Neural cell (in vitro differentiated cells): ENCODE measurements at regions not wholly inside any gene's neighbourhood (a gene's known extent, or its start where the extent isn't known, plus 50 kb on each side); places are given as distances from the start of the nearest gene placed in this dataset.

Experiments used
- H2AFZ ChIP-seq: fragments of 200-600, 300-800 bp; sonication (generic), shearing (Covaris generic); 2 replicates; pipeline ENCODE4 v1.6.0; 2014; ENCODE audit warnings: low read depth, mild to moderate bottlenecking, antibody characterized with exemption, low read length, moderate library complexity
- H3F3A ChIP-seq: fragments of 200-600 bp; shearing (Covaris generic); 2 replicates; pipeline ENCODE4 v1.6.1; 2016; ENCODE audit warnings: mild to moderate bottlenecking, moderate library complexity, mixed read lengths, antibody characterized with exemption, low read length; ENCODE audit not compliant: insufficient read depth, poor library complexity, severe bottlenecking
- H3K27ac ChIP-seq: fragments of 200-600, 300-800 bp; sonication (generic), shearing (Covaris generic); 2 replicates; pipeline ENCODE4 v1.5.1; 2014; ENCODE audit warnings: mild to moderate bottlenecking, low read length, moderate library complexity
- H3K27me3 ChIP-seq: fragments of 300-800, 200-600 bp; sonication (generic), shearing (Covaris generic); 2 replicates; pipeline ENCODE4 v1.6.0; 2014; ENCODE audit warnings: mild to moderate bottlenecking, low read depth, low read length, moderate library complexity; ENCODE audit not compliant: insufficient read depth
- H3K36me3 ChIP-seq: fragments of 300-800, 200-600 bp; sonication (generic), shearing (Covaris generic); 2 replicates; pipeline ENCODE4 v1.5.1; 2014; ENCODE audit warnings: mild to moderate bottlenecking, antibody characterized with exemption, low read length, moderate library complexity; ENCODE audit not compliant: insufficient read depth
- H3K4me2 ChIP-seq: fragments of 300-800, 200-600 bp; sonication (generic), shearing (Covaris generic); 2 replicates; pipeline ENCODE4 v1.6.0; 2014; ENCODE audit warnings: mild to moderate bottlenecking, low read length
- H3K4me3 ChIP-seq: fragments of 300-800, 200-600 bp; sonication (generic), shearing (Covaris generic); 2 replicates; pipeline ENCODE4 v1.5.1; 2014; ENCODE audit warnings: mild to moderate bottlenecking, low read length, moderate library complexity
- H3K79me2 ChIP-seq: fragments of 200-600 bp; shearing (Covaris generic); replicated peaks from 2 replicates; pipeline ENCODE4 v1.6.0; 2014; ENCODE audit warnings: mild to moderate bottlenecking, low read length, moderate library complexity; ENCODE audit not compliant: insufficient read depth
- H3K9ac ChIP-seq: fragments of 300-800, 200-600 bp; sonication (generic), shearing (Covaris generic); 2 replicates; pipeline ENCODE4 v1.6.1; 2016; ENCODE audit warnings: mild to moderate bottlenecking, low read length, mixed read lengths
- H3K9me2 ChIP-seq: fragments of 200-600 bp; shearing (Covaris generic); 2 replicates; pipeline ENCODE4 v1.6.1; 2016; ENCODE audit warnings: mild to moderate bottlenecking, low read length, mixed read lengths; ENCODE audit not compliant: insufficient read depth
- H3K9me3 ChIP-seq: fragments of 200-600, 300-800 bp; sonication (generic), shearing (Covaris generic); 2 replicates; pipeline ENCODE4 v1.6.1; 2016; ENCODE audit warnings: mild to moderate bottlenecking, mixed run types, low read length, moderate library complexity, mixed read lengths
- H4K20me1 ChIP-seq: fragments of 200-600 bp; shearing (Covaris generic); 2 replicates; pipeline ENCODE4 v1.6.1; 2016; ENCODE audit warnings: mild to moderate bottlenecking, mixed run types; ENCODE audit not compliant: insufficient read depth
- MXI1 ChIP-seq: fragments of 450-650 bp; conservative IDR thresholded peaks from 2 replicates; pipeline ENCODE4 v1.6.1; 2014; ENCODE audit warnings: antibody characterized with exemption, mild to moderate bottlenecking; ENCODE audit not compliant: poor library complexity, severe bottlenecking
- small RNA-seq, 3 experiments: library from RNA; depleted of rRNA; stranded (forward); fragments of <200 nt; gene quantifications; one replicate each; pipeline ENCODE3, GENCODE V24; 2012
- TF ChIP-seq, protein P1 (sequence below): IDR thresholded peaks from 2 replicates; pipeline ENCODE4 v1.6.1; 2012; ENCODE audit warnings: borderline replicate concordance

DNA sequence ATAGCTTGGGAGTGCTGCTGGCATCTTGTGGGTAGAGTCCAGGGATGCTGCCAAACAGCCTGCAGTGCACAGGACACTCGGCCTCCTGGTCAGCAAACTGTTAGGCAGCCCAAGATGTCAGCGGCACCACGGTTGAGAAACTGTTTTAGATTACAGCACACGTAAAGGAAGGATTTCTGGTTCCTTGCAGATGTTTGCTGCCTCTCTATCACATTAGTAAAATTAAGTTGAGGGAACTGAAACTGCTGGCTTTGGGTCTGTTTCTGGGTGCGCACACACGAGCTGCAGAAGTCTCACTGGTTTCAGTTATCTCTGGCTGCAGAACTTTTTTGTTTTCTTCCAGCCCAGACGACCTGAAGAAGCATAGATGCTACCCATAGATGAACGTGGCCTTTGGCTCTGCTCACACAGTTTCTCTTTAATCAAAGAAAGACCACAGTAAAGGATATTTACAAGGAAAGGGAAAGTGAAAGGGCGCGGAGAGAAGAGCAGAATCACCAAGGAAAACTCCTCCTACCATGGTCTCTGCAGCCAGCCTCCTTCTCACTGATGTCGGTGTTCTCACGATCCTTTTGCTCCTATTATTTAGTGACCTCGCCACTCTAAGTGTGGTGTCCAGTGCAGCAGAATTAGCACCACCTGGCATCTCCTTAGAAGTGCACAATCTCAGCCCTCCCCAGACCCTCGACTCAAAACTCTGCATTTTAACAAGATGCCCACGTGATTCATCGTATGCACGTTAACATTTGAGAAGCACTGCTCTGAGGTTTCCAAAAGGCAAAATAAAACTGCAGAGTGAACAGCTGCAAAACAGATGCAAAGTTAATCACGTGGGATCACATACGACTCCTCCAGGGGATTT is 50.6 kb upstream of the AKAP13 start:
- no peaks in the 10 kb centered on the region for H3K79me2 ChIP-seq
- H3K9me3 ChIP-seq = no peaks in the 10 kb centered on the region
- H2AFZ ChIP-seq = no peak overlapping the region
- no peaks in the 10 kb centered on the region for H3K9me2 ChIP-seq
- no peaks in the 10 kb centered on the region for H3F3A ChIP-seq
- no peaks in the 10 kb centered on the region for H3K27me3 ChIP-seq
- no peak for TF ChIP-seq MXI1
- TF ChIP-seq, protein P1, sequence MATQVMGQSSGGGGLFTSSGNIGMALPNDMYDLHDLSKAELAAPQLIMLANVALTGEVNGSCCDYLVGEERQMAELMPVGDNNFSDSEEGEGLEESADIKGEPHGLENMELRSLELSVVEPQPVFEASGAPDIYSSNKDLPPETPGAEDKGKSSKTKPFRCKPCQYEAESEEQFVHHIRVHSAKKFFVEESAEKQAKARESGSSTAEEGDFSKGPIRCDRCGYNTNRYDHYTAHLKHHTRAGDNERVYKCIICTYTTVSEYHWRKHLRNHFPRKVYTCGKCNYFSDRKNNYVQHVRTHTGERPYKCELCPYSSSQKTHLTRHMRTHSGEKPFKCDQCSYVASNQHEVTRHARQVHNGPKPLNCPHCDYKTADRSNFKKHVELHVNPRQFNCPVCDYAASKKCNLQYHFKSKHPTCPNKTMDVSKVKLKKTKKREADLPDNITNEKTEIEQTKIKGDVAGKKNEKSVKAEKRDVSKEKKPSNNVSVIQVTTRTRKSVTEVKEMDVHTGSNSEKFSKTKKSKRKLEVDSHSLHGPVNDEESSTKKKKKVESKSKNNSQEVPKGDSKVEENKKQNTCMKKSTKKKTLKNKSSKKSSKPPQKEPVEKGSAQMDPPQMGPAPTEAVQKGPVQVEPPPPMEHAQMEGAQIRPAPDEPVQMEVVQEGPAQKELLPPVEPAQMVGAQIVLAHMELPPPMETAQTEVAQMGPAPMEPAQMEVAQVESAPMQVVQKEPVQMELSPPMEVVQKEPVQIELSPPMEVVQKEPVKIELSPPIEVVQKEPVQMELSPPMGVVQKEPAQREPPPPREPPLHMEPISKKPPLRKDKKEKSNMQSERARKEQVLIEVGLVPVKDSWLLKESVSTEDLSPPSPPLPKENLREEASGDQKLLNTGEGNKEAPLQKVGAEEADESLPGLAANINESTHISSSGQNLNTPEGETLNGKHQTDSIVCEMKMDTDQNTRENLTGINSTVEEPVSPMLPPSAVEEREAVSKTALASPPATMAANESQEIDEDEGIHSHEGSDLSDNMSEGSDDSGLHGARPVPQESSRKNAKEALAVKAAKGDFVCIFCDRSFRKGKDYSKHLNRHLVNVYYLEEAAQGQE = no peak
- no peak overlapping the region for H3K4me3 ChIP-seq
- no peak overlapping the region for H3K9ac ChIP-seq
- H3K27ac ChIP-seq = no peak overlapping the region
- H3K36me3 ChIP-seq = no peaks in the 10 kb centered on the region
- no peak overlapping the region for H3K4me2 ChIP-seq
- no peaks in the 10 kb centered on the region for H4K20me1 ChIP-seq

Small RNA genes in the stretch of these regions (small RNA-seq; reads per million reads assigned to genes)
- 0 reads per million in 3 experiments for gene RN7SL428P
